ENCODE measurements at regions not wholly inside any gene's neighbourhood (a gene's known extent, or its start where the extent isn't known, plus 50 kb on each side); places are given as distances from the start of the nearest gene placed in this dataset.

DNA sequence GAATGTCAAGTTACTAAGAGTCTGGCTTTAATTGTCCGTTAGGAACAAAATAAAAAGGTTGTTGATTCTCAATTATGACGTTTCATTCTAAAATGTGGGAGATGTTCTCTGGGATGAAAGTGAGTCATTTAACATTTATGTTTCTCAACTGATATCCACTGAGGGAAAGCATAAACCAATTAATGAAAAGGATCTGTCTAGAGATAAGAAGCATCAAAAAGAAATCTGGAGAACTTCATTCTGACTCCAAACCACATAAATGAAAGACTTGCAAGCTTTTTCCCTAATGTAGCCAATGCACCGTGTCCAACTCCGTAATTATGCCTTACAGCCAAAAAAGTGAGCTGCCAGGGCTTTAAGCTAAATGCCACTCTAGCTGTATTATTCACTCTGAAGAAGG lies 654.2 kb downstream of the TLE1 start:
- CTCF ChIA-PET: interaction anchor here (1.2 kb wide), 1 partner anchor 9 kb away, joined by 3 read pairs; no protein-coding TSS in a partner anchor
- POLR2A ChIA-PET: no interaction called here

DNA sequence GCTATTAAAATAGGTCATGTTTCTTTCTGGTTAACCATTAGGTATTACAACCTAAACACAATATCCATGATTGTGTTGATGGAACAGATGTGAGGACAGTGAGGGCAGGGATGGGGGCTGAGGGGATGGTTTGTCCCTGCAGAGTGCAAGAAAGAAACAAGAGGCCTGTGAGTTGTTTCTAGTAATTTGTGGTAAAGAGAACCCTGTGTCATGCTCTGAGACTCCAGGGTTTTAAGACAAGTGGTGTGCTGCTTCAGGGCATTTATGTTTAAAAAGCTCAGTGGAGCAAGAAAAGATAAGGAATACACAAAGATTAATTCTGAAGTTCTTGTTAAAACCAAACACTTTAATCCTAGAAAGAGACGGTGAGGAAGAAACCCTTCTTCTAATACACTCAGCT lies 656.5 kb downstream of the TLE1 start:
- DNase-seq (no peak), ATAC-seq (ENCODE audit: poor library complexity) (no peak)
- Mint-ChIP-seq H3K4me1 (ENCODE audit: low read depth) (no peaks in the 10 kb centered on the region), H3K27me3 (no peaks in the 10 kb centered on the region), H3K36me3 (ENCODE audit: low read depth) (no peaks in the 10 kb centered on the region), H3K4me3 (no peak overlapping the region), H3K9me3 (no peaks in the 10 kb centered on the region), H3K27ac (no peak overlapping the region)
- no peaks in the 10 kb centered on the region for H3K36me3 ChIP-seq (ENCODE audit: insufficient read depth, low read length)
- no peak overlapping the region for H3K4me3 ChIP-seq (ENCODE audit: low read length)
- H3K4me1 ChIP-seq (ENCODE audit: insufficient read depth, low read length): no peaks in the 10 kb centered on the region
- H3K27me3 ChIP-seq (ENCODE audit: control insufficient read depth in 1 of 2, insufficient read depth in 2 of 2, low read length in 2 of 2): no peaks in the 10 kb centered on the region
- H3K9me3 ChIP-seq (ENCODE audit: control insufficient read depth in 1 of 2, insufficient read depth in 1 of 2, low read length in 2 of 2): no peaks in the 10 kb centered on the region
- intact Hi-C loops (cut with DNase I, micrococcal nuclease): no loop called here
- TF ChIP-seq CTCF (IDR thresholded peaks at IDR 0.05): no peak
- no peak overlapping the region for H3K27ac ChIP-seq (ENCODE audit: low read depth in 1 of 2, low read length in 2 of 2)
- CTCF ChIA-PET: no interaction called here
- POLR2A ChIA-PET: no interaction called here

More for the DNA sequence above, 654.2 kb downstream of the TLE1 start:
- H3K27me3 Mint-ChIP-seq: no peaks in the 10 kb centered on the region
- H3K36me3 Mint-ChIP-seq (ENCODE audit: low read depth): no peaks in the 10 kb centered on the region
- ATAC-seq (ENCODE audit: poor library complexity) (no peak), DNase-seq (no peak)
- no peak overlapping the region for H3K27ac ChIP-seq (ENCODE audit: low read depth in 1 of 2, low read length in 2 of 2)
- H3K27me3 ChIP-seq (ENCODE audit: control insufficient read depth in 1 of 2, insufficient read depth in 2 of 2, low read length in 2 of 2): no peaks in the 10 kb centered on the region
- no peak overlapping the region for H3K4me3 ChIP-seq (ENCODE audit: low read length)
- no peaks in the 10 kb centered on the region for H3K9me3 Mint-ChIP-seq
- H3K36me3 ChIP-seq (ENCODE audit: insufficient read depth, low read length): no peaks in the 10 kb centered on the region
- H3K9me3 ChIP-seq (ENCODE audit: control insufficient read depth in 1 of 2, insufficient read depth in 1 of 2, low read length in 2 of 2): no peaks in the 10 kb centered on the region
- no peak for TF ChIP-seq CTCF (IDR thresholded peaks at IDR 0.05)
- H3K4me3 Mint-ChIP-seq: no peak overlapping the region
- intact Hi-C loops (cut with DNase I, micrococcal nuclease): no loop called here
- no peaks in the 10 kb centered on the region for H3K4me1 Mint-ChIP-seq (ENCODE audit: low read depth)
- H3K4me1 ChIP-seq (ENCODE audit: insufficient read depth, low read length): no peaks in the 10 kb centered on the region
- H3K27ac Mint-ChIP-seq: no peak overlapping the region

GRCh38 chr9:81032030-81032572 lies 657.2 kb downstream of the TLE1 start:
- H3K4me1 ChIP-seq (ENCODE audit: insufficient read depth, low read length): no peaks in the 10 kb centered on the region
- POLR2A ChIA-PET: no interaction called here
- no peaks in the 10 kb centered on the region for H3K27me3 ChIP-seq (ENCODE audit: control insufficient read depth in 1 of 2, insufficient read depth in 2 of 2, low read length in 2 of 2)
- Mint-ChIP-seq H3K27me3 (no peaks in the 10 kb centered on the region), H3K27ac (no peak overlapping the region), H3K36me3 (ENCODE audit: low read depth) (no peaks in the 10 kb centered on the region), H3K4me1 (ENCODE audit: low read depth) (no peaks in the 10 kb centered on the region), H3K9me3 (no peaks in the 10 kb centered on the region), H3K4me3 (no peak overlapping the region)
- CTCF ChIA-PET: no interaction called here
- no peak overlapping the region for H3K27ac ChIP-seq (ENCODE audit: low read depth in 1 of 2, low read length in 2 of 2)
- DNase-seq (no peak), ATAC-seq (ENCODE audit: poor library complexity) (no peak)
- no peak for TF ChIP-seq CTCF (IDR thresholded peaks at IDR 0.05)
- H3K4me3 ChIP-seq (ENCODE audit: low read length): no peak overlapping the region
- H3K9me3 ChIP-seq (ENCODE audit: control insufficient read depth in 1 of 2, insufficient read depth in 1 of 2, low read length in 2 of 2): no peaks in the 10 kb centered on the region
- H3K36me3 ChIP-seq (ENCODE audit: insufficient read depth, low read length): no peaks in the 10 kb centered on the region
- intact Hi-C loops (cut with DNase I, micrococcal nuclease): no loop called here

Measured in CD4-positive, alpha-beta T cell (primary cell).